Retina (tissue), 1 donor: ENCODE measurements at regions not wholly inside any gene's neighbourhood (a gene's known extent, or its start where the extent isn't known, plus 50 kb on each side); places are given as distances from the start of the nearest gene placed in this dataset.
A peak's percentile ranks its signal among the peaks of the same experiment; 100 is the strongest.

Experiments used
- DNase-seq: peaks from one replicate; pipeline ENCODE4 v3.0.0-alpha.2; 2016

DNA sequence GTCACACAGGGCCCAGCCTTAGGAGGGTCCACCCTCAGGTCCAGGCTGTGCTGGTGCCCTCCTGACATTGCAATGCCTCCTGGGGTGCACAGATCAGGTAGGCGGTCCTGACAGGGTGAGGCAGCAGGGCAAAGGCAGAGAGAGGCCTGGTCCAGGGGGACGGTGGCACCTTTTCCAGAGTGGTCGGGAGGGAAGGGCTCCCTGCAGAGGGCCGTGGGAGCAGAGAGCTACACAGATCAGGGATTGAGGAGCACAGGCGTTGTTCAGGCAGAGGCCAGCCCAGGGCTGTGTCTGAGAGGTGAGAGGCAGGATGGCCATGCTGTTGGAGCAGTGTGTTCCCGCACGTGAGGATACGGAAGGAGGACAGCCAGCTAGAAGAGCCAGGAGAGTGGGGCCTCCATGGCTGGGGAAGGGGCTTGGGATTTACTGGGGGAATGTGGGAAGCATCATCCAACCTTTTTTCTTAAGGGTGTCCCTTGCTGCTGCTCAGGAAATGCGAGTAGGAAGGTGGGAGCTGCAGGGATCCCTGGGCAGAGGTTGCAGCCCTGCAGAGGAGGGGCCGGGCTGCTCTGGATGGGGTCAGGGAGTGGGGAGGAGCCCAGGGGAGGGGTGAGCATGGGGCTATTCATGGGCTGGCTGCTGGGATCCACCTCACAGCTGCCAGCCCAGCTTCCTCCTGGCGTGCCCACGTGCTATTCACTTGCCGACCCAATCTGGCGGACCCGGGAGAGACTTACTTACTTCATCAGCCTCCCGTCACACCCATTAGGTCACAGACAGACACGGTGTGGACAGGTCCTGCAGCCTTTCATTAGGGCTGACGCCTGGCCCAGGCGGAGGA lies 1516.4 kb downstream of the TBC1D22A start:
- DNase-seq, result peak; percentile 43

DNA sequence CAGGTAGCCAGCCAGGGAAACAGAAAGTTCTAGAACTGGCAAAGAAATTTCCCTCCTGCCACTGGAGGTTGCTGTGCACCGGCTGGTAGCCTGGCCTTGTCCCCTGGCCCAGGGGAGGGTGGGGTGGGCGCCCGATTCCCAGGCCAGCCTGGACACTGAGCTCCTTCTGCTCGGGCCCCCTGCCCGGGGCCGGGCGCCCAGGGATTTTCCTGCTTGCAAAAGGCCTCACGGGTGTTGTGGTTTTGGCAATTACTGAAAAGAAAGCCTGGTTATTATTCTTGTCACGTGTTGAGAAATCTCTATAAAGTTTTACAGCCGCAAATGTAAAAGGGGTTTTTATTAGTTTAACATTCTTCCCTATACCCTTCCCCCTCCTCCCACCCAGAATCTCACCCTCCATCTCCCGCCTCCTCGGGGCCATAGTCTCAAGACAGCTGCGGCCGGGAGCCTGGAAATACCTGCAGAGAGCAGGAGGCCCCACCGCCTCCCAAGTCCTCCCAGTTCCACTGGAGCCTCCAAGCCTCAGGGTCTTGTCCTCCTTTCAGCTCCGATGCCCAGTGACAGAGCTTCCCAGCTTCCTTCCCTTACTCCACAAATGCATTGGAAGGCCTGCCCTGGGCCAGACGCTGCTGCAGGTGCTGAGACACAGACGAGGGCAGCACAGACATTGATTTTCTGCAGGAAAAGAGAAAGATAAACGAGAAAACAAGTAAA lies 1515.6 kb downstream of the TBC1D22A start:
- DNase-seq, result no peak

DNA sequence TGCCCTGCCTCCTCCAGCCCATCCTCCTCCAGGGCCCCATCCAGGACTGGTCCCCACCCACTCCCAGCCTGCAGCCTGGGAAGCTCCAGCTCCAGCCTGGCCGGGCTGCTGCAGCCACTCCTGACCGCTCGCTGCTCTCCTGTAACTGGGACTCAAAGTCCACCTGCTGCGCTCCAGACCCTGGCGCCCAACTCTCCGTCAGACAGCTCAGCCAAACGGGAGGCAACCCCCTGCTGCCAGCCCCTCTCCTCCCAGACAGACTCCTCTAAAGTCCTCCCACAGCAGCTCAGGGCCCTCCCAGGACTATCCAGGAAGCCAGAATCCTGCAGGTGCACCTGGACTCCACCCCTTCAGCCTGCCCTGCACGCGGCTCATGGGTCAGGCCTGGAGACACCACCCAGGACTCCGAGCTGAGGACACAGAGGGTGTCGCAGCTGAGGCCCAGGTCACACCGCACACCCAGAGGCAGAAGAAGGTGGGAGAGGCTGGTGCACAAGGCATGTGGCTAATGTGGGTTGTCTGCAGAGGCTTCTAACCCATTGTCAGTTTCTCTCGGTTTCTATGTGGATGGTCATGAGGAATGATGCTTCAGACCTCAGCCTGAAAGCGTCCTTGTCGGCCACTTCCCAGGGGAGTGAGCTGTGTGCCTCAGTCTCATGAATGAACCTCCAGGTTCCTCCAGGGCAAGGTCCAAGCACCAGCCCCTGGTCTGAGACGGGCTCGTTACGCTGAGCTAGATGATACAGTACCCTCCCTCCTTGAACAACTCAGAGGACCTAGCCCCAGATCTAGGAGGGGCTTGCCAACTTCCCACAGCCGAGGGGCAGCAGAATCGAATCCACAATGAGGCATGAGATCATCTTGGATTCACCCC lies 1514.8 kb downstream of the TBC1D22A start:
- peak; percentile 43 for DNase-seq

GRCh38 chr22:48275412-48275811 lies 1513.0 kb downstream of the TBC1D22A start:
- DNase-seq, result no peak

- DNase-seq, result no peak
These were observed 1508.3 kb downstream of the TBC1D22A start for GRCh38 chr22:48270731-48271130.

DNA sequence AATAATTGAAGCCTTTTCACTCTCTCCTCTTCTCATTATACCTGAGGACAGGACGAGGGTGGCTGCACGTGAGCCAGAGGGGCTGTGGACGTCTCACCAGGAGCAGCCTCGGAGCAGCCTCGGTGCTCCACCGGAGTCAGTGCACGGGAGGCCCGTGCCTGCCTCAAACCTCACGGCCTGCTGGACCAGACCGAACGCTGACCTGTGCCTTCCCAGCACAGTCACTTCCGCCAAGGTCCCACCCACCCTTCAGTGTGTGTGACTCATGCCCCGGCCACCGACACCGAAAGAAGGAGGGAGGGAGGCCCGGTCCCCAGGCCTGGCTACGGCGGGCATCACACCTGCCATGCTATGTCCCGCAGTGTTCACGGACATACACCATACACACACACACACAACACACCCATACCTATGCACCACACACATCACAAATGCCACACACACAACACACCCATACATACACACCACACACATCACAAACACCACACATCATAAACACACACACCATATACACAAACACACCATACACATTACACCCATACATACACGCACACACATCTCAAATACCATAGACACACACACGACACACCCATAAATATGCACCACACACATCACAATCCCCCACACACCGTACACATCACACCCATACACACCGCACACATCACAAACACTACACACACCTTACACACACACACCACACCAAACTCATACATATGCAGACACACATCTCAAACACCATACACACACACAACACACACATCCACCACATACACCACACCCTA lies 1506.5 kb downstream of the TBC1D22A start:
- DNase-seq, result no peak

- no peak for DNase-seq
These were observed 1505.8 kb downstream of the TBC1D22A start for GRCh38 chr22:48268293-48268692.

GRCh38 chr22:48267681-48268080 lies 1505.2 kb downstream of the TBC1D22A start:
- no peak for DNase-seq

DNA sequence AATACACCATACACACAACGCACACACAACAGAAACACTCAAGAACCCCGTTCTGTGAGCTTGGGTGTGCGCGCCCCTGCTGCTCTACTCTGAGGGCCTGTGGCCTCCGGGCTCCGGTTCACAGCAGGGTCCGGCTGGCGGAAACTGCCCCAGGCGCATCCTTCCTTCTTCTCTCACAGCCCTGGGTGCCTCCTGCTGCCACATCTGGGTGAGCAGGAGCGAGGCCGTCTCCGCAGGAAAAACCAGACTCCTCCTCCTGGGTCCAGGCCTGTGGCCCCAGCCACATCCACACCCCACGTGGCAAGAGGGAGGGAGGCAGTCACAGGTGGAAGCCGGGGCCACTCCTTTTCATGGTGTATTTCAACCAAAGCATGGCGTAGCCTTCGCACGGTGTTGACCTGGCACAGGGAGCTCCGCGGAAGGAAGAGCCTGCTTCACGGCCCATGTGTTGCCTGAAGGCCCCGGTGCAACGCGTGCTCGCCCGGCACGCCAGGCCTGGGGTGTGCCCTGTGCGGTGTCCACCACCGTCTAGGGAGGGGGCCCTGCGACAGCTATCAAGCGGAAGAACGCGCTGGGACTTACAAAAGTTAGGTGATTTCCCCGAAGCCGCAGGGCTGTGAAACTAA lies 1502.7 kb downstream of the TBC1D22A start:
- no peak for DNase-seq

- DNase-seq, result no peak
These were observed 1502.1 kb downstream of the TBC1D22A start for GRCh38 chr22:48264586-48264985.

- DNase-seq, result no peak
These were observed 1501.4 kb downstream of the TBC1D22A start for GRCh38 chr22:48263791-48264351.

DNA sequence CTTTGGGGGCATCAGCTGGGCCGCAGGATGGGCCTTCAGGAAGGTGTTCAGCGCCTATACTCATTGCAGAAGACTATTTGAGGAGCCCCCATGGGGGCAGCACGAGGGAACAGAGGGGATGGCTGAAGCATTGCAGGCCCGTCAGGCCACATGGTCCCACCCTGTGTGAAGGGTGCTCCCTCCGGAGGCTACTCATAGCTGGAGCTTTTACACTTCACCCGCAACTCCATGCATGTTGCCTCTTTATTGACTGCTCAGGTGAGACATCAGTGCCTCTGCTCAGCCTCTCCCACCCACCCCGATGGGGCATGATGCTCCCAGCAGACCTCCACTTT lies 1500.9 kb downstream of the TBC1D22A start:
- DNase-seq, result no peak

GRCh38 chr22:48262596-48263430 lies 1500.4 kb downstream of the TBC1D22A start:
- no peak for DNase-seq

- no peak for DNase-seq
These were observed 1499.3 kb downstream of the TBC1D22A start for GRCh38 chr22:48261706-48262105.

DNA sequence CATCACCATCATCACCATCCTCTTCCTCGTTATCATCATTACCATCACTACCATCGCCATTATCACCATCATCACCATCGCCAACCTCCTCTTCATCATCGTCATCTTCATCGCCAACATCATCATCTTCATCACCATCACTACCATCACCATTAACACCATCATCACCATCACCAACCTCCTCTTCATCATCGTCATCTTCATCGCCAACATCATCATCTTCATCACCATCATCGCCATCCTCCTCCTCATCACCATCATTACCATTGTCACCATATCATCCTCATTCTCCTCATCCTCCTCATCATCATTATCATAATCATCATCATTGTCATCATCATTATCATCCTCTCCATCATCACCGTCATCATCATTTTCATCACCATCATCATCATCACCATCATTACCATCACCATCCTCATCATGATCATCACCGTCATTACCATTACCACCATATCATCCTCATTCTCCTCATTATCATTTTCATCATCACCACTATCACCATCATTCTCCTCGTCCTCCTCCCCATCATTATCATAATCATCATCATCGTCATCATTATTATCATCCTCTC lies 1498.7 kb downstream of the TBC1D22A start:
- no peak for DNase-seq

- no peak for DNase-seq
These were observed 1497.7 kb downstream of the TBC1D22A start for GRCh38 chr22:48259991-48260670.

GRCh38 chr22:48258811-48259210 lies 1496.4 kb downstream of the TBC1D22A start:
- DNase-seq, result no peak

- no peak for DNase-seq
These were observed 1495.7 kb downstream of the TBC1D22A start for GRCh38 chr22:48258064-48258701.

DNA sequence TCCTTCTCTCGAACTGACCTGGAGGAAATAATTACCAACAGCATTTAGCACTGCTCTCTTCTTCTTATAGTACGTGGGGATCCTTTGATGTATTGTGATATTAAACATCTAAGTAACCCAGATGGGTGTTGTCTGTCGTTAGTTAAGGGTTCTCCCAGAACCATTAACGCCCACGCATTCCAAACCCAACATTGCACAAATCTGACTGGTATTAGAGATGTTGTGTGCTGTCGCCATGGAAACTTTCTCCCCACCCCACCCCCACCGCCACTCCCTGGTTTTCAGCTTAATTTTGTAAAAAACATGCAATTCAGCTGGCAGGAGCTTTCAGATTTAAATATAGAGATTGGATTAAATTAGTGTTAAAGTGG lies 1495.2 kb downstream of the TBC1D22A start:
- DNase-seq, result no peak
